ENCODE measurements at regions not wholly inside any gene's neighbourhood (a gene's known extent, or its start where the extent isn't known, plus 50 kb on each side); places are given as distances from the start of the nearest gene placed in this dataset.

DNA sequence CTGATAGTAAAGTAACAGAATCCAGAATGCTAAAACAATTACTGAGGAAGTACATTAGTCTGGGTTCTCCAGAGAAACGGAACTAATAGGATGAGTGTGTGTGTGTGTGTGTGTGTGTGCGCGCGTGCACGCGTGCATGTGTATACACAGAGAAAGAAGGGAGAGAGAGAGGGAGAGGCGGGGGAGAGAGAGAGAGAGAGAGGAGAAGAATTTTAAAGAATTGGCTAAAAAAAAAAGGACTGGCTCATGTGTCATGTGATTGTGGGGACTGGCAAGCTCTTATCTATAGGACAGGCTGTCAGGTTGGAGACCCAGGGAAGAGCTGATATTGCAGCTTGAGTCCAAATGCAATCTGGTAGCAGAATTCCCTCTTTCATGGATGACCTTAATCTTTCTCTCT lies 976.2 kb upstream of the CDH2 start (continued):
- TF ChIP-seq, protein P1, sequence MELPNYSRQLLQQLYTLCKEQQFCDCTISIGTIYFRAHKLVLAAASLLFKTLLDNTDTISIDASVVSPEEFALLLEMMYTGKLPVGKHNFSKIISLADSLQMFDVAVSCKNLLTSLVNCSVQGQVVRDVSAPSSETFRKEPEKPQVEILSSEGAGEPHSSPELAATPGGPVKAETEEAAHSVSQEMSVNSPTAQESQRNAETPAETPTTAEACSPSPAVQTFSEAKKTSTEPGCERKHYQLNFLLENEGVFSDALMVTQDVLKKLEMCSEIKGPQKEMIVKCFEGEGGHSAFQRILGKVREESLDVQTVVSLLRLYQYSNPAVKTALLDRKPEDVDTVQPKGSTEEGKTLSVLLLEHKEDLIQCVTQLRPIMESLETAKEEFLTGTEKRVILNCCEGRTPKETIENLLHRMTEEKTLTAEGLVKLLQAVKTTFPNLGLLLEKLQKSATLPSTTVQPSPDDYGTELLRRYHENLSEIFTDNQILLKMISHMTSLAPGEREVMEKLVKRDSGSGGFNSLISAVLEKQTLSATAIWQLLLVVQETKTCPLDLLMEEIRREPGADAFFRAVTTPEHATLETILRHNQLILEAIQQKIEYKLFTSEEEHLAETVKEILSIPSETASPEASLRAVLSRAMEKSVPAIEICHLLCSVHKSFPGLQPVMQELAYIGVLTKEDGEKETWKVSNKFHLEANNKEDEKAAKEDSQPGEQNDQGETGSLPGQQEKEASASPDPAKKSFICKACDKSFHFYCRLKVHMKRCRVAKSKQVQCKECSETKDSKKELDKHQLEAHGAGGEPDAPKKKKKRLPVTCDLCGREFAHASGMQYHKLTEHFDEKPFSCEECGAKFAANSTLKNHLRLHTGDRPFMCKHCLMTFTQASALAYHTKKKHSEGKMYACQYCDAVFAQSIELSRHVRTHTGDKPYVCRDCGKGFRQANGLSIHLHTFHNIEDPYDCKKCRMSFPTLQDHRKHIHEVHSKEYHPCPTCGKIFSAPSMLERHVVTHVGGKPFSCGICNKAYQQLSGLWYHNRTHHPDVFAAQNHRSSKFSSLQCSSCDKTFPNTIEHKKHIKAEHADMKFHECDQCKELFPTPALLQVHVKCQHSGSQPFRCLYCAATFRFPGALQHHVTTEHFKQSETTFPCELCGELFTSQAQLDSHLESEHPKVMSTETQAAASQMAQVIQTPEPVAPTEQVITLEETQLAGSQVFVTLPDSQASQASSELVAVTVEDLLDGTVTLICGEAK (IDR thresholded peaks at IDR 0.05; ENCODE audit: borderline replicate concordance), result no peak
- no peak for TF ChIP-seq RUNX3 (IDR thresholded peaks at IDR 0.05; ENCODE audit: low read length)
- no peak for TF ChIP-seq SP1 (IDR thresholded peaks at IDR 0.05; ENCODE audit: low read depth, low read length)
- no peak for TF ChIP-seq MEF2A (IDR thresholded peaks at IDR 0.05; ENCODE audit: insufficient read depth, low read depth, low read length)
- TF ChIP-seq WRNIP1 (IDR thresholded peaks at IDR 0.05; ENCODE audit: borderline replicate concordance, low read depth, low read length), result no peak

DNA sequence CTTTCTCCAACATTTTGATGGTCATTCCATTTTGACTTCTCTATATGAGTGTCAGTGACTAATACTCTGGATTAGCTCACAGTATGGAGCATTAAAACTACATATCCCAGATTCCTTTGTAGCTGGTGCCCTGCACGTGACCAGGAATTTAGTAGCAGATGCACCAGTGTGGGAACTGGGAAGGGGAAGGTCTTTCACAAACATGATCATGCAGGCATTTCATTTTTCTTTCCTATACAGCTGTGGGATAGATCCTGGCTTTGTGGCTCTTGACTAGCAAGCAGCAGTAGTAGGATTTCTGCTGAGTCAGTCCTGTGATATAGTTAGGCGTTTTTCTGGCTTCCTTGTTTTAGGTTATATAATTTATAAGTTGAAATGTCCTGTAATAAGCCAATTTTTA lies 971.0 kb upstream of the CDH2 start:
- in situ Hi-C loops (cut with MboI) (no loop called here), intact Hi-C loops (cut with micrococcal nuclease; ENCODE audit: unreplicated experiment) (no loop called here)
- no peak for ATAC-seq
- H3K27me3 ChIP-seq (replicated peaks in 1 of 2; ENCODE audit: control insufficient read depth in 2 of 2, insufficient read depth in 2 of 2, low read length in 1 of 2), result no peaks in the 10 kb centered on the region
- H3K9me3 ChIP-seq (replicated peaks; ENCODE audit: control insufficient read depth, insufficient read depth, low read length), result no peaks in the 10 kb centered on the region
- H3K36me3 ChIP-seq (ENCODE audit: control insufficient read depth in 2 of 2, insufficient read depth in 2 of 2, low read length in 1 of 2), result no peaks in the 10 kb centered on the region
- WGBS (ENCODE audit: insufficient coverage, insufficient replicate concordance, low lambda C conversion rate, missing lambda C conversion rate), result 0% methylated on average over 2 of the region's 2 CpGs
- SMC1A ChIA-PET (ENCODE audit: uncharacterized antibody, unreplicated experiment), result no interaction called here
- no peaks in the 10 kb centered on the region for H3K4me1 ChIP-seq (ENCODE audit: control insufficient read depth, insufficient read depth, low read length)
- H4K20me1 ChIP-seq (ENCODE audit: control insufficient read depth, insufficient read depth), result no peaks in the 10 kb centered on the region
- no peaks in the 10 kb centered on the region for H3K79me2 ChIP-seq (ENCODE audit: control insufficient read depth, insufficient read depth, low read length)
- CTCF ChIA-PET, result no interaction called here
- no peak for FAIRE-seq
- RAD21 ChIA-PET (ENCODE audit: unreplicated experiment), result no interaction called here
- BruUV-seq (replicated peaks), result no TSS peak
- no peak overlapping the region for H3K27ac ChIP-seq (ENCODE audit: control insufficient read depth, insufficient read depth)
- H3K4me3 ChIP-seq, result no peak overlapping the region
- H3K9ac ChIP-seq (ENCODE audit: control insufficient read depth, insufficient read depth, low read length), result no peak overlapping the region
- POLR2A ChIA-PET, result no interaction called here
- H2AFZ ChIP-seq (ENCODE audit: control insufficient read depth, low read depth, low read length), result no peak overlapping the region
- H3K4me2 ChIP-seq (ENCODE audit: control insufficient read depth, insufficient read depth), result no peak overlapping the region
- DNase-seq (ENCODE audit: low read depth, low spot score), result no peak
- TF ChIP-seq, protein P2, sequence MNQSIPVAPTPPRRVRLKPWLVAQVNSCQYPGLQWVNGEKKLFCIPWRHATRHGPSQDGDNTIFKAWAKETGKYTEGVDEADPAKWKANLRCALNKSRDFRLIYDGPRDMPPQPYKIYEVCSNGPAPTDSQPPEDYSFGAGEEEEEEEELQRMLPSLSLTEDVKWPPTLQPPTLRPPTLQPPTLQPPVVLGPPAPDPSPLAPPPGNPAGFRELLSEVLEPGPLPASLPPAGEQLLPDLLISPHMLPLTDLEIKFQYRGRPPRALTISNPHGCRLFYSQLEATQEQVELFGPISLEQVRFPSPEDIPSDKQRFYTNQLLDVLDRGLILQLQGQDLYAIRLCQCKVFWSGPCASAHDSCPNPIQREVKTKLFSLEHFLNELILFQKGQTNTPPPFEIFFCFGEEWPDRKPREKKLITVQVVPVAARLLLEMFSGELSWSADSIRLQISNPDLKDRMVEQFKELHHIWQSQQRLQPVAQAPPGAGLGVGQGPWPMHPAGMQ (IDR thresholded peaks at IDR 0.05; ENCODE audit: borderline replicate concordance), result no peak
- TF ChIP-seq, protein P3, sequence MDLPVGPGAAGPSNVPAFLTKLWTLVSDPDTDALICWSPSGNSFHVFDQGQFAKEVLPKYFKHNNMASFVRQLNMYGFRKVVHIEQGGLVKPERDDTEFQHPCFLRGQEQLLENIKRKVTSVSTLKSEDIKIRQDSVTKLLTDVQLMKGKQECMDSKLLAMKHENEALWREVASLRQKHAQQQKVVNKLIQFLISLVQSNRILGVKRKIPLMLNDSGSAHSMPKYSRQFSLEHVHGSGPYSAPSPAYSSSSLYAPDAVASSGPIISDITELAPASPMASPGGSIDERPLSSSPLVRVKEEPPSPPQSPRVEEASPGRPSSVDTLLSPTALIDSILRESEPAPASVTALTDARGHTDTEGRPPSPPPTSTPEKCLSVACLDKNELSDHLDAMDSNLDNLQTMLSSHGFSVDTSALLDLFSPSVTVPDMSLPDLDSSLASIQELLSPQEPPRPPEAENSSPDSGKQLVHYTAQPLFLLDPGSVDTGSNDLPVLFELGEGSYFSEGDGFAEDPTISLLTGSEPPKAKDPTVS (IDR thresholded peaks at IDR 0.05; ENCODE audit: low read depth, low read length), result no peak
